ENCODE measurements at regions not wholly inside any gene's neighbourhood (a gene's known extent, or its start where the extent isn't known, plus 50 kb on each side); places are given as distances from the start of the nearest gene placed in this dataset.

DNA sequence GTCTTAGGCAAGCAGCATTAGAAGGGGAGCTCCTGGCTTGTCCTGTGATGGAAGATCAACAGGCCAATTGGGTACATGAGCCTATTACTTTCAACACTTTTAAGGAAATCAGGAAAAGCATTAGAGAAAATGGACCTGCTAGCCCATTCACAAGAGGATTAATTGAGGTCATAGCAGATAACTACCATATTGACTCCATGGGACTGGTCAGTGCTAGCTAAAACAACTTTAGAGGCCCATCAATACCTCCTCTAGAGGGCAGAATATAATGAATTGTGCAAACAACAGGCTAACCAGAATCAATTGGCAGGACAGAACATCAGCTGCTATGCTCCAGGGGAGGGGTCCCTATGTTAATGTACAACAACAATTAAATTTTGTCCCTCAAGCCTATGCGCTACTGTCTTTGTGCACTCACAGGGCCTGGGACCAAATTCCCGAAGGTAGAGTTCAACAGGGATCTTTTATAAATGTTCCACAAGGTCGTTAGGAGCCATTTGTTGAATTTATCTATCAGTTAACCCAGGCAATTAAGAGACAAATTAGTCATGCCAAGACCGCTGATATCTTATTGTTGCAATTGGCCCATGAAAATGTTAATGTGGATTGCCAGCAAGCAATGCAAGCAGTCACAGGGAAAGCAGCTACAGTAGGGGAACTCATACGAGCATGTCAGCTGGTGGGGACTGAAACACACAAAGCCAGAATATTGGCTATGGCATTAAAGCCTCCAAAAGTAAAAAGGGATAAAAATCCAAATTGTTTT, 106.6 kb upstream of the BTN3A2 start:
- DNase-seq (no peak), ATAC-seq (no peak)
- peaks cover 0 to 26% (median 2%) of the 10 kb centered on the region in 3 donors for H3K27me3 ChIP-seq (ENCODE audit: insufficient read depth in 3 of 3, low read length in 2 of 3)
- H3K36me3 ChIP-seq (ENCODE audit: insufficient read depth in 1 of 2, low read depth in 1 of 2) = no peaks in the 10 kb centered on the region
- no peak overlapping the region for H3K27ac ChIP-seq
- WGBS, 3 donors = 85 to 88% (median 88%) methylated on average over 5 of the region's 5 CpGs
- intact Hi-C loops (cut with DNase I) = no loop called here
- TF ChIP-seq, protein P1, sequence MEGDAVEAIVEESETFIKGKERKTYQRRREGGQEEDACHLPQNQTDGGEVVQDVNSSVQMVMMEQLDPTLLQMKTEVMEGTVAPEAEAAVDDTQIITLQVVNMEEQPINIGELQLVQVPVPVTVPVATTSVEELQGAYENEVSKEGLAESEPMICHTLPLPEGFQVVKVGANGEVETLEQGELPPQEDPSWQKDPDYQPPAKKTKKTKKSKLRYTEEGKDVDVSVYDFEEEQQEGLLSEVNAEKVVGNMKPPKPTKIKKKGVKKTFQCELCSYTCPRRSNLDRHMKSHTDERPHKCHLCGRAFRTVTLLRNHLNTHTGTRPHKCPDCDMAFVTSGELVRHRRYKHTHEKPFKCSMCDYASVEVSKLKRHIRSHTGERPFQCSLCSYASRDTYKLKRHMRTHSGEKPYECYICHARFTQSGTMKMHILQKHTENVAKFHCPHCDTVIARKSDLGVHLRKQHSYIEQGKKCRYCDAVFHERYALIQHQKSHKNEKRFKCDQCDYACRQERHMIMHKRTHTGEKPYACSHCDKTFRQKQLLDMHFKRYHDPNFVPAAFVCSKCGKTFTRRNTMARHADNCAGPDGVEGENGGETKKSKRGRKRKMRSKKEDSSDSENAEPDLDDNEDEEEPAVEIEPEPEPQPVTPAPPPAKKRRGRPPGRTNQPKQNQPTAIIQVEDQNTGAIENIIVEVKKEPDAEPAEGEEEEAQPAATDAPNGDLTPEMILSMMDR (IDR thresholded peaks at IDR 0.05) = no peak
- no peaks in the 10 kb centered on the region for H3K9me3 ChIP-seq
- no peak overlapping the region for H3K4me3 ChIP-seq
- no peaks in the 10 kb centered on the region for H3K4me1 ChIP-seq

DNA sequence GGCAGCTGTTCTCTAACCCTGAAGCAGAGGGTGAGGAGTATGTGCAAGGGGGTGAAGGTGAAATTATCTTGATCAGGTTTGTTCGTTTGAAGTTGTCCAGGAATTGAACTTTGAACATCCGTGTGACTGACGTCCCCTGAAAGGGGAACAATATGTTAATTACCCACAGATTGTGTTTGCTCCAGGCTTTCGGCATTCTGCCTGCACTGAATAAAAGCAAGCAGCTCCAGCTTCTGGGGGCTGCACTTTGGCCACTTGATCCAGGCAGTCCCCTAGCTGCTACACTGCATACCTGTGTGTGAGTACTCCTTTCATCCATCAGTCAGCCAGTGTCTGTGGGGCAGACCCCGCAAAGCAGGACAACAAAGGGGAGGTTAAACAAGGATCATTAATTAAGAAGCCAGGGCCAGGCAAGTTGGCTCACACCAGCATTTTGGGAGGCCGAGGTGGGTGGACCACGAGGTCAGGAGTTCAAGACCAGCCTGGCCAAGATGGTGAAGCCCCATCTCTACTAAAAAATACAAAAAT, 104.8 kb upstream of the BTN3A2 start:
- Histone ChIP-seq H3K27me3 (ENCODE audit: insufficient read depth in 3 of 3, low read length in 2 of 3) (peaks cover 0 to 17% (median 2%) of the 10 kb centered on the region in 3 donors), H3K27ac (no peak overlapping the region), H3K36me3 (ENCODE audit: insufficient read depth in 1 of 2, low read depth in 1 of 2) (no peaks in the 10 kb centered on the region), H3K4me1 (no peaks in the 10 kb centered on the region), H3K9me3 (no peaks in the 10 kb centered on the region), H3K4me3 (no peak overlapping the region)
- DNase-seq = no peak
- 80 to 87% (median 86%) methylated on average over 7 of the region's 7 CpGs for WGBS, 3 donors
- intact Hi-C loops (cut with DNase I) = no loop called here
- TF ChIP-seq, protein P1 (IDR thresholded peaks at IDR 0.05) = no peak
- ATAC-seq = no peak

DNA sequence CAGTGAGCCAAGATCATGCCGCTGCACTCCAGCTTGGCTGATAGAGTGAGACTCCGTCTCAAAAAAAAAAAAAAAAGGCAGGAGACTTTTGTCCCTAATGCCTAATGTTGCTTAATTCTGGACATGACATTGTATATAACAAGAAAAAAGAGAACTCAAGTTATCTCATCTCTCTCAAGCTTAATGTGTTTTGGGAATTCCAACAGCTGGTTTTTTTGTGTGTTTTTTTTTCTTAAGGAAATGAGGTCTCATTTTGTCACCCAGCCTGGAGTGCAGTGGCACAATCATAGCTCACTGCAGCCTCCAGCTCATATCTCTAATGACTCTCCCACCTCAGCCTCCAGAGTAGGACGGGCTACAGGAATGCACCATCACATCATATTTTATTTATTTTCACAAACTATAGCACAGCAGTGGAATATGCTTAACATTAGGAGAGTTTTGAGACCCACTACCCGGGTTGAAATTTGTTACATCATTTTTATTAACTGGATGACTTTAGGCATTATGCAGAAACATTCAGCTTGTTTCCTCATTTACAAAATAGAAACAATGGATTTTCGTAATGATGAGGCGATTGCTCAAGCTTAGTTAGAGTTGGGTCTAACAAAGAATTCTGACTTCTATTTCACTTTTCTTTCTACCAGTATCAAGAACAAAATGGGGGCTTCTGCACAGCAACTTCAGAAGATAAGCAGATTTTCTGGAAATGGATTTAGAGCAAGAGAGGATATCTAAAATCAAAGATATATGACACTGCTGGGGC, 104.1 kb upstream of the BTN3A2 start:
- H3K36me3 ChIP-seq (ENCODE audit: insufficient read depth in 1 of 2, low read depth in 1 of 2) = no peaks in the 10 kb centered on the region
- no peak for ATAC-seq
- WGBS, 3 donors = 87 to 89% (median 87%) methylated on average over 6 of the region's 6 CpGs
- H3K27ac ChIP-seq = no peak overlapping the region
- no peaks in the 10 kb centered on the region for H3K4me1 ChIP-seq
- H3K27me3 ChIP-seq (ENCODE audit: insufficient read depth in 3 of 3, low read length in 2 of 3) = peaks cover 0 to 11% (median 2%) of the 10 kb centered on the region in 3 donors
- H3K9me3 ChIP-seq = no peaks in the 10 kb centered on the region
- TF ChIP-seq, protein P1 (IDR thresholded peaks at IDR 0.05) = no peak
- no peak for DNase-seq
- H3K4me3 ChIP-seq = no peak overlapping the region
- intact Hi-C loops (cut with DNase I) = no loop called here

DNA sequence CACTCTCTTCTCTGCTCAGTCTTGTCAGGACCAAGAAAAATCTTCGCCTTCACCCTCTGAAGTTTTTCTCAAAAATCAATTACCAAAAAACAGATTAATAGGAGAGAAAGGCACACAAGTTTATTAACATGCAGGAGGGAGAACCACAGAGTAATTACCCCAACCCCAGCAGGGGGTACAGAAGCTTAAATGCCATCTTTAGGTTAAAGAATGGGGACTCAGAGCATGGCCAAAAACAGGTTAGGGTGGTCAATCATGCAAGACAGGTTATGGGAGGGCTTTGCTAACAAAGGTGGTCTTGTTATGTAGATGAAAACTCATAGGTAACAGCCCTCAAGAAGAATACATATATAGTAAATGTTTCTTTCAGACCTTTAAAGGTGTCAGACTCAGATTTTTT, 100.5 kb upstream of the BTN3A2 start:
- TF ChIP-seq, protein P1 (IDR thresholded peaks at IDR 0.05) = no peak
- Histone ChIP-seq H3K36me3 (ENCODE audit: insufficient read depth in 1 of 2, low read depth in 1 of 2) (no peaks in the 10 kb centered on the region), H3K4me3 (no peak overlapping the region), H3K27me3 (ENCODE audit: insufficient read depth in 3 of 3, low read length in 2 of 3) (peaks cover 0 to 6% (median 2%) of the 10 kb centered on the region in 3 donors), H3K4me1 (no peaks in the 10 kb centered on the region), H3K9me3 (no peaks in the 10 kb centered on the region), H3K27ac (no peak overlapping the region)
- DNase-seq = no peak
- no peak for ATAC-seq
- 94 to 100% (median 99%) methylated on average over 1 of the region's 1 CpG for WGBS, 3 donors
- intact Hi-C loops (cut with DNase I) = no loop called here

All from psoas muscle (tissue), 7 donors.